ENCODE measurements at regions not wholly inside any gene's neighbourhood (a gene's known extent, or its start where the extent isn't known, plus 50 kb on each side); places are given as distances from the start of the nearest gene placed in this dataset.
"Not testable (repeated sequence)": the region's sequence is repeated elsewhere in the genome, so short reads cannot be mapped to it uniquely, and the experiment has no call there.

GRCh38 chr10:65285726-65286125 lies 1640.1 kb upstream of the LRRTM3 start:
- H3K27ac Mint-ChIP-seq; H3K4me3 Mint-ChIP-seq; H3K27ac ChIP-seq (ENCODE audit: low read depth, low read length); H3K27me3 Mint-ChIP-seq; H3K27me3 ChIP-seq (ENCODE audit: insufficient read depth, low read length, poor library complexity, severe bottlenecking); H3K4me1 Mint-ChIP-seq; DNase-seq; H3K4me3 ChIP-seq (ENCODE audit: low read length); H3K9me3 ChIP-seq (ENCODE audit: low read length); CTCF ChIA-PET; H3K36me3 ChIP-seq (ENCODE audit: insufficient read depth, low read length); POLR2A ChIA-PET; H3K36me3 Mint-ChIP-seq; H3K4me1 ChIP-seq (ENCODE audit: insufficient read depth, low read length): not testable (repeated sequence)
- H3K9me3 Mint-ChIP-seq: peaks cover 7 to 25% (median 14%) of the 10 kb centered on the region in 5 donors

GRCh38 chr10:65291286-65291685 lies 1634.5 kb upstream of the LRRTM3 start:
- POLR2A ChIA-PET: no interaction called here
- Mint-ChIP-seq H3K27ac (no peak overlapping the region), H3K9me3 (peaks cover 4 to 18% (median 7%) of the 10 kb centered on the region in 5 donors)

GRCh38 chr10:65292551-65292950 lies 1633.3 kb upstream of the LRRTM3 start:
- Histone ChIP-seq H3K9me3 (ENCODE audit: low read length) (no peaks in the 10 kb centered on the region), H3K4me3 (ENCODE audit: low read length) (no peak overlapping the region), H3K27ac (ENCODE audit: low read depth, low read length) (no peak overlapping the region), H3K36me3 (ENCODE audit: insufficient read depth, low read length) (no peaks in the 10 kb centered on the region), H3K4me1 (ENCODE audit: insufficient read depth, low read length) (no peaks in the 10 kb centered on the region), H3K27me3 (ENCODE audit: insufficient read depth, low read length, poor library complexity, severe bottlenecking) (no peaks in the 10 kb centered on the region)
- Mint-ChIP-seq H3K4me3 (no peak overlapping the region), H3K4me1 (no peaks in the 10 kb centered on the region), H3K36me3 (no peaks in the 10 kb centered on the region), H3K9me3 (peaks cover 2 to 13% (median 4%) of the 10 kb centered on the region in 5 donors), H3K27me3 (no peaks in the 10 kb centered on the region), H3K27ac (no peak overlapping the region)
- POLR2A ChIA-PET: no interaction called here
- no peak for DNase-seq
- CTCF ChIA-PET: no interaction called here

More at GRCh38 chr10:65291286-65291685, 1634.5 kb upstream of the LRRTM3 start:
- Histone ChIP-seq H3K4me1 (ENCODE audit: insufficient read depth, low read length) (no peaks in the 10 kb centered on the region), H3K27me3 (ENCODE audit: insufficient read depth, low read length, poor library complexity, severe bottlenecking) (no peaks in the 10 kb centered on the region), H3K4me3 (ENCODE audit: low read length) (no peak overlapping the region), H3K9me3 (ENCODE audit: low read length) (no peaks in the 10 kb centered on the region), H3K36me3 (ENCODE audit: insufficient read depth, low read length) (no peaks in the 10 kb centered on the region), H3K27ac (ENCODE audit: low read depth, low read length) (no peak overlapping the region)
- CTCF ChIA-PET: no interaction called here
- H3K36me3 Mint-ChIP-seq: no peaks in the 10 kb centered on the region
- DNase-seq: no peak
- no peak overlapping the region for H3K4me3 Mint-ChIP-seq
- H3K4me1 Mint-ChIP-seq: no peaks in the 10 kb centered on the region
- H3K27me3 Mint-ChIP-seq: no peaks in the 10 kb centered on the region

- Mint-ChIP-seq H3K36me3 (no peaks in the 10 kb centered on the region), H3K4me3 (no peak overlapping the region), H3K4me1 (no peaks in the 10 kb centered on the region), H3K27ac (no peak overlapping the region), H3K9me3 (peaks cover 4 to 25% (median 11%) of the 10 kb centered on the region in 5 donors), H3K27me3 (no peaks in the 10 kb centered on the region)
- no peak overlapping the region for H3K4me3 ChIP-seq (ENCODE audit: low read length)
- no peak overlapping the region for H3K27ac ChIP-seq (ENCODE audit: low read depth, low read length)
- CTCF ChIA-PET: no interaction called here
- no peaks in the 10 kb centered on the region for H3K36me3 ChIP-seq (ENCODE audit: insufficient read depth, low read length)
- no peak for DNase-seq
- POLR2A ChIA-PET: no interaction called here
- no peaks in the 10 kb centered on the region for H3K4me1 ChIP-seq (ENCODE audit: insufficient read depth, low read length)
- no peaks in the 10 kb centered on the region for H3K27me3 ChIP-seq (ENCODE audit: insufficient read depth, low read length, poor library complexity, severe bottlenecking)
- H3K9me3 ChIP-seq (ENCODE audit: low read length): no peaks in the 10 kb centered on the region
Observed at GRCh38 chr10:65294329-65294728, 1631.5 kb upstream of the LRRTM3 start.

- Mint-ChIP-seq H3K4me1 (no peaks in the 10 kb centered on the region), H3K9me3 (peaks cover 0 to 34% (median 6%) of the 10 kb centered on the region in 5 donors), H3K27me3 (no peaks in the 10 kb centered on the region), H3K36me3 (peaks cover 0 to 2% (median 0%) of the 10 kb centered on the region in 3 donors), H3K4me3 (no peak overlapping the region), H3K27ac (no peak overlapping the region)
- Histone ChIP-seq H3K36me3 (ENCODE audit: insufficient read depth, low read length) (no peaks in the 10 kb centered on the region), H3K9me3 (ENCODE audit: low read length) (no peaks in the 10 kb centered on the region), H3K27me3 (ENCODE audit: insufficient read depth, low read length, poor library complexity, severe bottlenecking) (no peaks in the 10 kb centered on the region), H3K4me1 (ENCODE audit: insufficient read depth, low read length) (no peaks in the 10 kb centered on the region), H3K27ac (ENCODE audit: low read depth, low read length) (no peak overlapping the region), H3K4me3 (ENCODE audit: low read length) (no peak overlapping the region)
- CTCF ChIA-PET: no interaction called here
- POLR2A ChIA-PET: no interaction called here
- no peak for DNase-seq
Observed at GRCh38 chr10:65301181-65301580, 1624.7 kb upstream of the LRRTM3 start.

- CTCF ChIA-PET: no interaction called here
Observed at GRCh38 chr10:65306201-65306600, 1619.6 kb upstream of the LRRTM3 start.

GRCh38 chr10:65312876-65313275 lies 1613.0 kb upstream of the LRRTM3 start:
- H3K36me3 ChIP-seq (ENCODE audit: insufficient read depth, low read length): no peaks in the 10 kb centered on the region
- no peaks in the 10 kb centered on the region for H3K27me3 ChIP-seq (ENCODE audit: insufficient read depth, low read length, poor library complexity, severe bottlenecking)
- Mint-ChIP-seq H3K4me1 (no peaks in the 10 kb centered on the region), H3K9me3 (peaks cover 0 to 26% (median 7%) of the 10 kb centered on the region in 5 donors), H3K27me3 (no peaks in the 10 kb centered on the region), H3K27ac (no peak overlapping the region), H3K36me3 (no peaks in the 10 kb centered on the region), H3K4me3 (no peak overlapping the region)
- no peaks in the 10 kb centered on the region for H3K9me3 ChIP-seq (ENCODE audit: low read length)
- DNase-seq: no peak
- H3K4me1 ChIP-seq (ENCODE audit: insufficient read depth, low read length): no peaks in the 10 kb centered on the region
- ChIA-PET CTCF (no interaction called here), POLR2A (no interaction called here)
- no peak overlapping the region for H3K27ac ChIP-seq (ENCODE audit: low read depth, low read length)
- H3K4me3 ChIP-seq (ENCODE audit: low read length): no peak overlapping the region

More at GRCh38 chr10:65306201-65306600, 1619.6 kb upstream of the LRRTM3 start:
- H3K36me3 Mint-ChIP-seq: peaks cover 0 to 2% (median 0%) of the 10 kb centered on the region in 3 donors
- H3K4me3 Mint-ChIP-seq: no peak overlapping the region
- no peaks in the 10 kb centered on the region for H3K27me3 Mint-ChIP-seq
- DNase-seq: no peak
- no peaks in the 10 kb centered on the region for H3K9me3 ChIP-seq (ENCODE audit: low read length)
- H3K4me1 ChIP-seq (ENCODE audit: insufficient read depth, low read length): no peaks in the 10 kb centered on the region
- H3K4me1 Mint-ChIP-seq: no peaks in the 10 kb centered on the region
- H3K27me3 ChIP-seq (ENCODE audit: insufficient read depth, low read length, poor library complexity, severe bottlenecking): no peaks in the 10 kb centered on the region
- peaks cover 0 to 18% (median 4%) of the 10 kb centered on the region in 5 donors for H3K9me3 Mint-ChIP-seq
- POLR2A ChIA-PET: no interaction called here
- H3K36me3 ChIP-seq (ENCODE audit: insufficient read depth, low read length): no peaks in the 10 kb centered on the region
- no peak overlapping the region for H3K27ac ChIP-seq (ENCODE audit: low read depth, low read length)
- no peak overlapping the region for H3K27ac Mint-ChIP-seq
- no peak overlapping the region for H3K4me3 ChIP-seq (ENCODE audit: low read length)

GRCh38 chr10:65313406-65313805 lies 1612.4 kb upstream of the LRRTM3 start:
- ChIA-PET CTCF (no interaction called here), POLR2A (no interaction called here)
- Histone ChIP-seq H3K36me3 (ENCODE audit: insufficient read depth, low read length) (no peaks in the 10 kb centered on the region), H3K9me3 (ENCODE audit: low read length) (no peaks in the 10 kb centered on the region), H3K27ac (ENCODE audit: low read depth, low read length) (no peak overlapping the region), H3K4me1 (ENCODE audit: insufficient read depth, low read length) (no peaks in the 10 kb centered on the region), H3K4me3 (ENCODE audit: low read length) (no peak overlapping the region), H3K27me3 (ENCODE audit: insufficient read depth, low read length, poor library complexity, severe bottlenecking) (no peaks in the 10 kb centered on the region)
- Mint-ChIP-seq H3K4me3 (no peak overlapping the region), H3K4me1 (no peaks in the 10 kb centered on the region), H3K27ac (no peak overlapping the region), H3K27me3 (no peaks in the 10 kb centered on the region), H3K9me3 (peaks cover 0 to 26% (median 7%) of the 10 kb centered on the region in 5 donors), H3K36me3 (no peaks in the 10 kb centered on the region)
- no peak for DNase-seq

- Histone ChIP-seq H3K4me1 (ENCODE audit: insufficient read depth, low read length) (no peaks in the 10 kb centered on the region), H3K27ac (ENCODE audit: low read depth, low read length) (no peak overlapping the region), H3K36me3 (ENCODE audit: insufficient read depth, low read length) (no peaks in the 10 kb centered on the region), H3K4me3 (ENCODE audit: low read length) (no peak overlapping the region), H3K27me3 (ENCODE audit: insufficient read depth, low read length, poor library complexity, severe bottlenecking) (no peaks in the 10 kb centered on the region), H3K9me3 (ENCODE audit: low read length) (no peaks in the 10 kb centered on the region)
- Mint-ChIP-seq H3K27me3 (no peaks in the 10 kb centered on the region), H3K9me3 (peaks cover 0 to 19% (median 3%) of the 10 kb centered on the region in 5 donors), H3K4me3 (no peak overlapping the region), H3K27ac (no peak overlapping the region), H3K4me1 (no peaks in the 10 kb centered on the region), H3K36me3 (no peaks in the 10 kb centered on the region)
- CTCF ChIA-PET: no interaction called here
- no peak for DNase-seq
- POLR2A ChIA-PET: no interaction called here
Observed at GRCh38 chr10:65314253-65314652, 1611.6 kb upstream of the LRRTM3 start.

Measured in CD8-positive, alpha-beta memory T cell (primary cell).